ENCODE measurements at regions not wholly inside any gene's neighbourhood (a gene's known extent, or its start where the extent isn't known, plus 50 kb on each side); places are given as distances from the start of the nearest gene placed in this dataset.

GRCh38 chr10:85047170-85047834, 718.9 kb downstream of the CCSER2 start:
- Histone ChIP-seq H3K4me1 (ENCODE audit: control insufficient read depth, insufficient read depth, low read length) (peaks cover 4% of the 10 kb centered on the region; the same call in 1 of the 2 replicates), H3K27ac (ENCODE audit: extremely low read depth, low read depth, low read length) (no peak overlapping the region), H3K36me3 (ENCODE audit: control insufficient read depth in 2 of 2, insufficient read depth in 1 of 2, low read length in 2 of 2) (no peaks in the 10 kb centered on the region), H3K4me3 (ENCODE audit: low read depth, low read length) (no peak overlapping the region), H3K9me3 (ENCODE audit: control insufficient read depth, insufficient read depth, low read depth, low read length) (no peaks in the 10 kb centered on the region)
- ChIA-PET POLR2A (no interaction called here), CTCF (interaction anchor here (0.6 kb wide), 1 partner anchor 391 kb away, joined by 5 read pairs; no protein-coding TSS in a partner anchor)
- TF ChIP-seq ZNF398 (tag by site-specific recombination; IDR thresholded peaks at IDR 0.05), result no peak
- TF ChIP-seq ZNF610 (tag by site-specific recombination; IDR thresholded peaks at IDR 0.05; ENCODE audit: borderline replicate concordance), result no peak
- no peak for TF ChIP-seq ZNF513 (tag by site-specific recombination; IDR thresholded peaks at IDR 0.05)
- TF ChIP-seq ZNF37A (tag by site-specific recombination; IDR thresholded peaks at IDR 0.05), result no peak
- no peak for TF ChIP-seq PRDM1 (tag by site-specific recombination; IDR thresholded peaks at IDR 0.05)
- TF ChIP-seq ZNF202 (tag by site-specific recombination; IDR thresholded peaks at IDR 0.05; ENCODE audit: borderline replicate concordance), result no peak
- no peak for TF ChIP-seq ZBTB20 (tag by site-specific recombination; IDR thresholded peaks at IDR 0.05)
- no peak for TF ChIP-seq ZNF473 (tag by site-specific recombination; IDR thresholded peaks at IDR 0.05)

- no peak overlapping the region for H3K4me3 ChIP-seq (ENCODE audit: low read depth, low read length)
- H3K36me3 ChIP-seq (ENCODE audit: control insufficient read depth in 2 of 2, insufficient read depth in 1 of 2, low read length in 2 of 2), result no peaks in the 10 kb centered on the region
- peaks cover 3% of the 10 kb centered on the region; the same call in 1 of the 2 replicates for H3K4me1 ChIP-seq (ENCODE audit: control insufficient read depth, insufficient read depth, low read length)
- ChIA-PET CTCF (no interaction called here), POLR2A (no interaction called here)
- H3K27ac ChIP-seq (ENCODE audit: extremely low read depth, low read depth, low read length), result no peak overlapping the region
- no peaks in the 10 kb centered on the region for H3K9me3 ChIP-seq (ENCODE audit: control insufficient read depth, insufficient read depth, low read depth, low read length)
- TF ChIP-seq TSHZ1 (tag by site-specific recombination; IDR thresholded peaks at IDR 0.05; ENCODE audit: borderline replicate concordance) (no peak), ZNF404 (tag by site-specific recombination; IDR thresholded peaks at IDR 0.05) (no peak), ZNF518A (tag by site-specific recombination; conservative IDR thresholded peaks at IDR 0.05; ENCODE audit: low read depth) (no peak), PATZ1 (tag by site-specific recombination; IDR thresholded peaks at IDR 0.05) (no peak), ZNF513 (tag by site-specific recombination; IDR thresholded peaks at IDR 0.05) (no peak), ZBTB26 (tag by site-specific recombination; optimal IDR thresholded peaks at IDR 0.05) (no peak), ZNF776 (tag by site-specific recombination; IDR thresholded peaks at IDR 0.05; ENCODE audit: borderline replicate concordance) (no peak), ZNF302 (tag by site-specific recombination; IDR thresholded peaks at IDR 0.05; ENCODE audit: low read depth) (no peak), KLF8 (tag by site-specific recombination; IDR thresholded peaks at IDR 0.05) (no peak)
Observed at GRCh38 chr10:85047979-85048378, 719.6 kb downstream of the CCSER2 start.
